Fibroblast of skin of left biceps (primary cell): ENCODE measurements at regions not wholly inside any gene's neighbourhood (a gene's known extent, or its start where the extent isn't known, plus 50 kb on each side); places are given as distances from the start of the nearest gene placed in this dataset.
"Not testable (repeated sequence)": the region's sequence is repeated elsewhere in the genome, so short reads cannot be mapped to it uniquely, and the experiment has no call there.

Experiments used
- DNase-seq, 2 experiments: peaks; one replicate each; pipeline ENCODE4 v3.0.0-alpha.2; 2013; ENCODE audit warnings: low read depth in 2 of 2

- no peak for DNase-seq
Measured at GRCh38 chrX:45992402-45993123, 552.7 kb downstream of the ZNF674 start.

GRCh38 chrX:45986971-45987370 is 558.2 kb downstream of the ZNF674 start:
- DNase-seq: no peak

- DNase-seq: no peak
Measured at GRCh38 chrX:45986081-45986480, 559.1 kb downstream of the ZNF674 start.

GRCh38 chrX:45982958-45983727 is 562.1 kb downstream of the ZNF674 start:
- DNase-seq: not testable (repeated sequence)

- no peak for DNase-seq
Measured at GRCh38 chrX:45980726-45981125, 564.5 kb downstream of the ZNF674 start.

- no peak for DNase-seq
Measured at GRCh38 chrX:45975633-45976032, 569.6 kb downstream of the ZNF674 start.

- DNase-seq: no peak
Measured at GRCh38 chrX:45972636-45973035, 572.6 kb downstream of the ZNF674 start.

- DNase-seq: no peak
Measured at GRCh38 chrX:45959567-45959966, 585.7 kb downstream of the ZNF674 start.

- no peak for DNase-seq
Measured at GRCh38 chrX:45956191-45956870, 588.9 kb downstream of the ZNF674 start.

- DNase-seq: no peak
Measured at GRCh38 chrX:45955661-45956060, 589.6 kb downstream of the ZNF674 start.

- no peak for DNase-seq
Measured at GRCh38 chrX:45954026-45954425, 591.2 kb downstream of the ZNF674 start.

- DNase-seq: no peak
Measured at GRCh38 chrX:45952030-45952429, 593.2 kb downstream of the ZNF674 start.

- DNase-seq: no peak
Measured at GRCh38 chrX:45935408-45935807, 609.8 kb downstream of the ZNF674 start.

- DNase-seq: no peak
Measured at GRCh38 chrX:45912316-45912715, 632.9 kb downstream of the ZNF674 start.

GRCh38 chrX:45907786-45908185 is 637.4 kb downstream of the ZNF674 start:
- DNase-seq: no peak

- DNase-seq: no peak
Measured at GRCh38 chrX:45903781-45904201, 641.4 kb downstream of the ZNF674 start.

GRCh38 chrX:45900766-45901615 is 644.2 kb downstream of the ZNF674 start:
- DNase-seq: peak; percentile 40 to 48

- DNase-seq: no peak
Measured at GRCh38 chrX:45894864-45895645, 650.2 kb downstream of the ZNF674 start.

- no peak for DNase-seq
Measured at GRCh38 chrX:45889471-45889870, 655.8 kb downstream of the ZNF674 start.

GRCh38 chrX:45888518-45888917 is 656.7 kb downstream of the ZNF674 start:
- no peak for DNase-seq

- no peak for DNase-seq
Measured at GRCh38 chrX:45885931-45886330, 659.3 kb downstream of the ZNF674 start.
